Kidney epithelial cell (primary cell): ENCODE measurements at regions not wholly inside any gene's neighbourhood (a gene's known extent, or its start where the extent isn't known, plus 50 kb on each side); places are given as distances from the start of the nearest gene placed in this dataset.
"Not testable (repeated sequence)": the region's sequence is repeated elsewhere in the genome, so short reads cannot be mapped to it uniquely, and the experiment has no call there.

Experiments used
- DNase-seq: peaks from one replicate; pipeline ENCODE4 v3.0.0-alpha.2; 2010; ENCODE audit warnings: low read depth
- H3K27me3 ChIP-seq: 2 replicates; pipeline ENCODE4 v1.6.0; 2011; ENCODE audit warnings: low read length; ENCODE audit not compliant: control insufficient read depth, insufficient read depth
- H3K36me3 ChIP-seq: 2 replicates; pipeline ENCODE4 v1.5.1; 2011; ENCODE audit warnings: low read length; ENCODE audit not compliant: control insufficient read depth, insufficient read depth
- H3K4me3 ChIP-seq: 2 replicates; pipeline ENCODE4 v1.5.1; 2011; ENCODE audit warnings: low read depth, mild to moderate bottlenecking, control low read depth, low read length
- TF ChIP-seq, protein P1 (sequence below): IDR thresholded peaks from 2 replicates; pipeline ENCODE4 v1.5.1; 2011; ENCODE audit warnings: mild to moderate bottlenecking, moderate library complexity, low read length, control low read depth, inconsistent platforms; ENCODE audit not compliant: insufficient read depth, poor library complexity, severe bottlenecking

DNA sequence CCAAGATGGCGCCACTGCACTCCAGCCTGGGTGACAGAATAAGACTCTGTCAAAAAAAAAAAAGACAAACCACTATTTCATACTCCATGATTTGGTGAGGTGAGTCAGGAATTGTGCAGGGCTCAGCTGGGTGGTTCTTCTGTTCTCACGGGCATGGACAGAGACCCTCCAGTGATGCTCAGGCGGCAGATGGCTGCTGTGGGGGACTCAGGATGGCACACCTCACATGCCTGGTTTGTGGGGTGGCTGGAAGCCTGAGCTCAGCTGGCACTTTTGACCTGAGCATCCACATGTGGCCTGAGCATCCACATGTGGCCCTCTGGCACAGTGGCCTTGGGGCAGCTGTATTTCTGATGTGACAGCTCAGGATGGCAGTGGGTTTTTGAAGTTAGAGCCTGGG lies 217.2 kb downstream of the IRX2 start:
- TF ChIP-seq, protein P1, sequence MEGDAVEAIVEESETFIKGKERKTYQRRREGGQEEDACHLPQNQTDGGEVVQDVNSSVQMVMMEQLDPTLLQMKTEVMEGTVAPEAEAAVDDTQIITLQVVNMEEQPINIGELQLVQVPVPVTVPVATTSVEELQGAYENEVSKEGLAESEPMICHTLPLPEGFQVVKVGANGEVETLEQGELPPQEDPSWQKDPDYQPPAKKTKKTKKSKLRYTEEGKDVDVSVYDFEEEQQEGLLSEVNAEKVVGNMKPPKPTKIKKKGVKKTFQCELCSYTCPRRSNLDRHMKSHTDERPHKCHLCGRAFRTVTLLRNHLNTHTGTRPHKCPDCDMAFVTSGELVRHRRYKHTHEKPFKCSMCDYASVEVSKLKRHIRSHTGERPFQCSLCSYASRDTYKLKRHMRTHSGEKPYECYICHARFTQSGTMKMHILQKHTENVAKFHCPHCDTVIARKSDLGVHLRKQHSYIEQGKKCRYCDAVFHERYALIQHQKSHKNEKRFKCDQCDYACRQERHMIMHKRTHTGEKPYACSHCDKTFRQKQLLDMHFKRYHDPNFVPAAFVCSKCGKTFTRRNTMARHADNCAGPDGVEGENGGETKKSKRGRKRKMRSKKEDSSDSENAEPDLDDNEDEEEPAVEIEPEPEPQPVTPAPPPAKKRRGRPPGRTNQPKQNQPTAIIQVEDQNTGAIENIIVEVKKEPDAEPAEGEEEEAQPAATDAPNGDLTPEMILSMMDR: no peak
- no peaks in the 10 kb centered on the region for H3K36me3 ChIP-seq
- H3K27me3 ChIP-seq: no peaks in the 10 kb centered on the region
- no peak for DNase-seq
- H3K4me3 ChIP-seq: no peak overlapping the region

DNA sequence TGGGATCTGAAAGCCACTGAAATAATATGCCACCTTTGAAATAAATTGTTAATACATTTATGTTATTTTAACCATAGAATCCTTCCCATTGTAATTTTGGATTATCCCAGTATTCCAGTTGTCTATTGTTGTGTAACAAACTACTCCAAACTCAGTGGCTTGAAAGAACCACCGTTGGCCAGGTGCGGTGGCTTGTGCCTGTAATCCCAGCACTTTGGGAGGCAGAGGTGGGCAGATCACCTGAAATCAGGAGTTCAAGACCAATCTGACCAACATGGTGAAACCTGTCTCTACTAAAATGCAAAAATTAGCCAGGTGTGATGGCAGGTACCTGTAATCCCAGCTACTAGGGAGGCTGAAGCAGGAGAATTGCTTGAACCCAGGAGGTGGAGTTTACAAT lies 217.6 kb downstream of the IRX2 start:
- not testable (repeated sequence) for H3K4me3 ChIP-seq, H3K27me3 ChIP-seq, H3K36me3 ChIP-seq, DNase-seq

DNA sequence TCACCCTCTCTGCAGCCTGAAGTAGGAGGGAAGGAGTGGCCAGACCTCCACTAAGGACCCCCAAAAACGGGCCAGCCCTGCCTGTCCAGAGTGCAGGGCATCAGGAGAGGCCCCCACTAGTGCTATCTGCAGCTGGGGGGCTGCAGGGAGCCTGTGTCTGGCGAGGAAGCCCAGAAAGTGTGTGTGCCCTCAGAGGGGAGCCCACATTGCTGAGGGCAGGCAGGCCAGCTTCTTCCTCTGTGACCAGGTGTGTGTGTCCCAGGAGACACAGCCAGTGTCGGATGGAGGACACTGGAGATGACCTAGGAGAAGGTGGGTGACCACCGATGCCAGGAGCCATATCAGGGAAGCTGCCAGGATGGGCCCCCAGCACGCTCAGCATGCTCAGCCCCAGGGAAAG lies 218.7 kb downstream of the IRX2 start:
- TF ChIP-seq, protein P1: no peak
- Histone ChIP-seq H3K27me3 (no peaks in the 10 kb centered on the region), H3K36me3 (no peaks in the 10 kb centered on the region), H3K4me3 (no peak overlapping the region)
- no peak for DNase-seq

DNA sequence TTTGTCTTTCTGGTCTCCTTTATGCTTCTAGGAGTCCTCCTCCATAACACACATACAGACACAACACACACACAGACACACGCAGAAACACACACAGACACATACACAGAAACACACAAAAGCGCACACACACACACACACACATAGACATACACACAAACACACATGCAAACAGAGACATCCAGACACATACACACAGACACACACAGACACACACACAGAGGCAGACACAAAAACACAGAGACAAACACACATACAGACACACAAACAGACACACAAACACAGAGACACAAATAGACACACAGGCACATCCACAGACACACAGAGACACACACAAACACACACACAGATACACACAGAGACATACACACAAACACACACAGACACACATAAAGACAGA lies 220.2 kb downstream of the IRX2 start:
- no peaks in the 10 kb centered on the region for H3K36me3 ChIP-seq
- no peak for DNase-seq
- TF ChIP-seq, protein P1: no peak
- no peak overlapping the region for H3K4me3 ChIP-seq
- no peaks in the 10 kb centered on the region for H3K27me3 ChIP-seq

DNA sequence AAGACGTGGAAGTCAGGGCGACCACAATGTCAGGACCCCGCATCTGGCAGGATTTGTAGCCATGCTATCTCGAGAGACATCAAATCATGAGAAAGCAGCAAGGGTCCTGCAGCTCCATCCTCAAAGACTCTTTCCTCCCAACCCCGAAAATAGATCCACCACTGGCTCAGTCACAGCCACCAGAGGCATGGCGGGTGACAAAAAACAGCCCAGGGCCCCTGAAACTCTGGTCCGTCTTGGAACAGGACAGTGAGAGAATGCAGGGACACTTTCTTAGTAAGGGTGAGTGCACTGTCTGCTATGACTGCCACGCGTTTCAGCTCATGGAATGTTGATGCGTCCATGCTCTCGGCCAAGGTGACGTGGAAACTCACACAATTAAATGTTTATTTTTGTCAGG lies 220.9 kb downstream of the IRX2 start:
- TF ChIP-seq, protein P1: no peak
- no peak for DNase-seq
- H3K27me3 ChIP-seq: no peaks in the 10 kb centered on the region
- H3K36me3 ChIP-seq: no peaks in the 10 kb centered on the region
- H3K4me3 ChIP-seq: no peak overlapping the region

DNA sequence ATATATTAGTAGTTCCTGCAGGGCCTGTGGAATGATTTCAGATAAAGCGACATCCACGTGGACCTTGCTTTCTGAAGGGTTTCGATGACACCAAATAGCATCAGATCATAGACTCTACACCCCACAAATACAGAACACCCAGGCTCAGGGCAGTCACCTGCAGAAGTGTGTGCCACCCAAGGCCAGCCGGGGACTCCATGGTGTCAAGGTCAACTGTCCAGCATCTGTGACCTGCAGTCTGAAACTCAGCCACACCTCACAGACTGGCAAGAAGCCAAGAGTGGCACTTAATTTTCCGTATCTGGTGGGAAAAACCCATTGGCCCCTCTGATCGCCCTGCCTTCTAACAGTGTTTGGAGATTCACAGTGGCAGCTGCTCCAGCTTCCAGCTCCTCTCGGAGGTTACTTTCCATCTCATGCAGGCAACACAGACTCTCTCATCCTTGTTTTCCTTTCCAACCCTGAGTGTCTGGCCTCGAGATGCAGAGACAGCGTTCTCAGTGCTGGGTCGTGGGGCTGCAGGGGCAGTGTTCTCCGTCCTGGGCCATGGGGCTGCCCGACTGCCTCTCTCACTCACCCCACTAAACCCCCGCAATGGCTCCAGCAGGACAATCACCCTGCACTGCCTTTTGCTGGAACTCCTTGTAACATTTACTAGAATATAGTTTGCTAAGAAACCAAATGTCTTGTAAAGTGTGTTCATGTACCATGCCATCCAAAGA lies 221.9 kb downstream of the IRX2 start:
- Histone ChIP-seq H3K27me3 (no peaks in the 10 kb centered on the region), H3K36me3 (no peaks in the 10 kb centered on the region), H3K4me3 (no peak overlapping the region)
- no peak for DNase-seq
- TF ChIP-seq, protein P1: no peak
